ENCODE measurements at regions not wholly inside any gene's neighbourhood (a gene's known extent, or its start where the extent isn't known, plus 50 kb on each side); places are given as distances from the start of the nearest gene placed in this dataset.

- TF ChIP-seq POLR2A (IDR thresholded peaks at IDR 0.05): no peak
- TF ChIP-seq CTCF (IDR thresholded peaks at IDR 0.05): no peak
- 70 to 81% (median 75%) methylated on average over 2 of the region's 2 CpGs for WGBS, 4 donors
Observed at GRCh38 chr6:91447081-91447480, 860.2 kb upstream of the MAP3K7 start.

GRCh38 chr6:91443405-91443804 lies 856.5 kb upstream of the MAP3K7 start:
- intact Hi-C loops (cut with DNase I): no loop called here
- Histone ChIP-seq H3K36me3 (no peaks in the 10 kb centered on the region), H3K4me1 (no peaks in the 10 kb centered on the region), H3K4me3 (no peak overlapping the region), H3K27ac (no peak overlapping the region), H3K27me3 (no peaks in the 10 kb centered on the region), H3K9me3 (no peaks in the 10 kb centered on the region)
- no peak for TF ChIP-seq POLR2A (IDR thresholded peaks at IDR 0.05)
- TF ChIP-seq CTCF (IDR thresholded peaks at IDR 0.05): no peak
- ATAC-seq: no peak
- DNase-seq: no peak
- 74 to 92% (median 83%) methylated on average over 1 of the region's 1 CpG for WGBS, 4 donors

More at GRCh38 chr6:91447081-91447480, 860.2 kb upstream of the MAP3K7 start:
- H3K27ac ChIP-seq: no peak overlapping the region
- no peaks in the 10 kb centered on the region for H3K9me3 ChIP-seq
- no peaks in the 10 kb centered on the region for H3K27me3 ChIP-seq
- H3K4me3 ChIP-seq: no peak overlapping the region
- intact Hi-C loops (cut with DNase I): no loop called here
- no peaks in the 10 kb centered on the region for H3K4me1 ChIP-seq
- ATAC-seq: no peak
- DNase-seq: no peak
- H3K36me3 ChIP-seq: no peaks in the 10 kb centered on the region

GRCh38 chr6:91442342-91442741 lies 855.5 kb upstream of the MAP3K7 start:
- no peak overlapping the region for H3K4me3 ChIP-seq
- H3K9me3 ChIP-seq: no peaks in the 10 kb centered on the region
- ATAC-seq: no peak
- no peak overlapping the region for H3K27ac ChIP-seq
- no peak for DNase-seq
- no peak for TF ChIP-seq CTCF (IDR thresholded peaks at IDR 0.05)
- TF ChIP-seq POLR2A (IDR thresholded peaks at IDR 0.05): no peak
- no peaks in the 10 kb centered on the region for H3K4me1 ChIP-seq
- WGBS, 4 donors: 87 to 93% (median 90%) methylated on average over 2 of the region's 2 CpGs
- intact Hi-C loops (cut with DNase I): no loop called here
- H3K27me3 ChIP-seq: no peaks in the 10 kb centered on the region
- no peaks in the 10 kb centered on the region for H3K36me3 ChIP-seq

- Histone ChIP-seq H3K36me3 (no peaks in the 10 kb centered on the region), H3K9me3 (no peaks in the 10 kb centered on the region), H3K27ac (no peak overlapping the region), H3K4me3 (no peak overlapping the region), H3K27me3 (no peaks in the 10 kb centered on the region), H3K4me1 (no peaks in the 10 kb centered on the region)
- ATAC-seq (no peak), DNase-seq (no peak)
- WGBS, 4 donors: 77 to 86% (median 82%) methylated on average over 2 of the region's 2 CpGs
- no peak for TF ChIP-seq POLR2A (IDR thresholded peaks at IDR 0.05)
- TF ChIP-seq CTCF (IDR thresholded peaks at IDR 0.05): no peak
- intact Hi-C loops (cut with DNase I): no loop called here
Observed at GRCh38 chr6:91438570-91438969, 851.7 kb upstream of the MAP3K7 start.
